DMS114 treated with DMSO at 0.1 percent for 48 hours (cell line): ENCODE measurements at regions not wholly inside any gene's neighbourhood (a gene's known extent, or its start where the extent isn't known, plus 50 kb on each side); places are given as distances from the start of the nearest gene placed in this dataset.

Experiments used
- DNase-seq: peaks from one replicate; lab custom pipeline; 2025; ENCODE audit not compliant: unreplicated experiment; lab: John Stamatoyannopoulos, UW

DNA sequence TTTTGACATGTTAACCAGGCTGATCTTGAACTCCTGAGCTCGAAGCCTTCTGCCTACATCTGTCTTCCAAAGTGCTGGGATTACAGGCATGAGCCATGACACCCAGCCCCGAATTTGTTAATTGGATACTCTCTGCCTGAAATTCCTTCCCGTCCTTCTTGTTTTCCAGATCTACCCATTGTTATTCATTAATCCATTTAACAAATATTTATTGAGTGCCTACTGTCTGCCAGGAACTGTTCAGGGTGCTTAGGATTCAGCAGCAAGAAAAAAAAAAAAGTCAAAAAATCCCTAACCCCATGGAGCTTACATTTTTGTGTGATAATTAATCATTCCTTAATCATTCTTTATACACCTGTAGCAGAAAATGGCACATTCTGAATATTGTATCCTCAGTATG is 206.8 kb upstream of the FOXD3 start:
- no peak for DNase-seq

DNA sequence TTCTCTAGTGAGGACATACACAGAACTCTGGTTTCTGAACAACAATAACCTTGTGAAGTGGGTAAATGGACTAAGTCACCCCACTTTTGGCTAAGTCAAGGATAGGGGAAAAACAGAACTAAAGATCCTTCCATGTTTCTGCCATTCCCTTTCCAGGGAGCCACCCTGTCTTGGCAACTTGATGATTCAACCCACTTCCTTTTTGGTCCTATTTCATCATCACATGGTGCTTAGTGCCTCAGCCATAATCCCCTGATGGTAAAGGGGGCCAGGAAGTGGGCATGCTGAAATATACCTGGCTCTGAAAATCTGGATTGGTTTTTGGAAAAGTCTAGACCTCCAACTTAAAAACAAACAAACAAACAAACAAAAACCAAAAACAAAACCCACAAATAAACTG is 206.4 kb upstream of the FOXD3 start:
- DNase-seq, result no peak

DNA sequence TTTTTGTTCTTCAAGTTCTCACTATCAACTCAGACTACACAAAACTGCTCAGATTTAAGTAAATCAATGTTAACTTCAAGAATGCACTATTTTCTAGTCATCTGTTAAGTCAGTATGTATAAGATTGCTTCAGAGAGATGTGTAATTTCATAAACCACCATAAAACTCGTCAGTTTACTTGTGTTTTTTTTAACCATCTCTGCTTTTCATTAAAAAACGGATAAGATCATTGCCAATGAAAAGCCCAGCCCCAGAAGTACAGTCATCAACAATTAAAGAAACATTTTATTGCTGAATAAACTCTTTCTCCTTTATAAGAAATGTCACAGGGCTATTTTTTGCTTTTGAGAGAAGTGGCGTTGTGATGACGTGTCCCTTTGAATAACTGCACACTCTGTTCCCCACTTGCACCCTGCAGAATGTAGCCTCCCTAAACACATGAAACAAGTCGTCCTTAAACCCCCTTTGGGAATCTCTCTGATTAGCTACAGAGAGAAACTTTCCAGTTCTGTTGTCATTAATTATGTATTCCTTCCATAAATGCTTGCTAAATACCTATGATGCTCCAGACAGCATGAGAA is 202.7 kb upstream of the FOXD3 start:
- no peak for DNase-seq

DNA sequence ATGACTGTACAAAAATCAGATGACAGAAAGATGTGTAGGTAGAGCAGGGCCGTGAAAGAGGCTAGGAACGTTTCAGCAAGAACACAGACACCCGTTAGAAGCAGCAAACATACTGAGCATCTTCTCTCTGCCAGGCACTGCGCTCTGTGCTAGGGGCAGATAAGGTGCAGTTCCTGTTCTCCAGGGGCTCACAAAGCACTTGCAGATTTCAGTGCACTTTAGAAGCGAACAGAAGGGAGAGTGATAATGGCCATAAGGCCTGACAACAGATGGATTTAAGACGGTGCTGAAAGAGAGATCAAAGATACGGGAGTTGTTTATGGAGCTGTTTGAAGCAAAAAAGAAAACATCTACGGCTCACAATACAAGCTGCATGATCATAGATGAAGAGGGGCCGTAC is 200.3 kb upstream of the FOXD3 start:
- no peak for DNase-seq

DNA sequence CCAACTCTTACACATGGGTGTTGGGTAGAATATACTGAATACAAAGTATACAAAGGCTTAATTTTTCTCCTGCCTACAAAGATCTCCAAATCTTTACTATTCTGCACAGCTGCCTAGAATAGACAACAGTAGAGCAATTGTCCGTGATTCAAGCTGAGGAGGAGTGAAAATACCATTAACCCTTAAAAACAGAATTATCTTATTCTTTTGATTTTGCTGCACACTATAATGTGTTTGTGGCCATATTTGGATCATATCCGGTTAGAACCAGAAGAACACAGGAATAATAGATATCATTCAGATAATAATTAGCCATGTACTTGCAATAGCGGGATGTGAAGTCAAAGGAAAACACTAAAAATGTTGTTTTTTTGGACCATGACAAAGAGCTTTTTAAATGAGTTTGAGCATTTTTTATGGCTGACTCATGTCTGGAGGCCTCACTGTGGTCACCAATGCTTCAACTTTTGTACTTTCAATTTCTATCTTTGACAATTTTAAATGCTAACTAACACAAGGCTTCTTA is 197.6 kb upstream of the FOXD3 start:
- DNase-seq, result no peak

DNA sequence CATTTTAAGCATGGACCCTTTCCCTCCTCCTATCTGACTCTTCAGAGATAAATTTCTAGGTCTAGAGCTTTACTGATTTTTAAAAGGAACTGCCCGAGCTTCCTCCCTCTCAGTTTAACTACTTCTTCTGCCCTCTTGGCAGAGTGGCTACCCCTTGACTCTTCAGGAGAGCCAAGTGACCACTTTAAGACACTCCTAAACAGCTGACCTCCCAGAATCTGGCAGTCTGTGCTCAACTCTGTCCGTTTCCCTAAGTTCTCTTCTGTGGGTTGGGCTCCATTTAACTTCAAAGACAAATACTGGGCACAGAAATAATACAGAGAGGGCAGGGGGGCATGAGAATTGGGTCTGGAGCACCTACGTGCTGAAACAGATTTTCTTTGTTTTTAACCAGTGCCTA is 196.3 kb upstream of the FOXD3 start:
- no peak for DNase-seq

DNA sequence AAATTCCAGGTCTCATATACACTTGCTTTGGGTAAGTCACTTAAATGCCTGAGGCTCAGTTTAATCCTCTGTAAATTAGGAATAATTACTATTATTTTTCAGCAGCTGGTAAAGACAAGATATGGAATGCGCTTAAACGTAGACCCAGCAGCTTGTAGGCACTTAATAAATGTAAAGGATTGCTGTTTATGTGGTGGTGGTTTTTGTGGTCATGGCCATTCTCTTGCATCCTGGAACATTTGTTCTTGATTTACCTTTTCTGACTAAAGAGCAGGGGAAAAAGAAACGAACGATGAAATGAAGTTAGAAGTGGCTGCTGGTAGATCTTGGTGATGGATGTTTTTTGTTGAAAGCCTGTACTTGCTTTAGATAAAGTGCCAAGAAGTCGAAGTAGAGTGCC is 195.0 kb upstream of the FOXD3 start:
- no peak for DNase-seq

DNA sequence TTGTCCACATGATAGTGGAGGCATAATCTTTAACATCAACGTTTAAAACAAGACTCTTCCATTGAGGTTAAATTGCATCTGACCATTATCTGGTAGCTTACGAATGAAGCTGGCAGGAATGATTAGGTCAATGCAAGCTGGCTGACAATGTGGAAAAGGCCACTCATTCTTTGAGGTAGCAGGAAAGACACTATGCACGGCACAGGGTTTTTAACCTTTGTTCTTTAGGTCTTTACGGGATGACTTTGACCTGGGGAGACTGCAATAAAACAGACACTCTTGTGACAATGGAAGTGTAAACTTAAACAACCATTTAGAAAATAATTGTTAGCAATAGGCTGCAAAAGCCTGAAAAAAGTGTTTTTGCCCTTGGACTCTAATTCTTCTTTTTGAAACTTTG is 193.8 kb upstream of the FOXD3 start:
- no peak for DNase-seq

DNA sequence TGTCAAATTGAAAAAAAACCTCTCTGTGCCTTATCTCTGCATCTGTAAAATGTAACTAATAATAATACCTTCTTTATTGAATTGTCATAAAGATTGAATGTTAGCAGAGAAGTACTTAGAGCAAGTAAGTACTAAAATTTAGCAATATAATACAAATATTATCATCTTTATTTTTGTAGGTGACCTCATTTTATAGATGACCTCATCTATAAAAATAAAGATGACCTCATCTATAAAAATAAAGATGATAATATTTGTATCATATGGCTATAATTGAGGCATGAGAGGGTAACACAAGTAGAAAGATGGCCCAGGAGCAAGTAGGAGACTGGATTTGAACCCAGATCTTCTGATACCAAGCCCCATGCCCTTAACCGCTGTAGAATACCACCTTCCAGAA is 193.2 kb upstream of the FOXD3 start:
- no peak for DNase-seq

DNA sequence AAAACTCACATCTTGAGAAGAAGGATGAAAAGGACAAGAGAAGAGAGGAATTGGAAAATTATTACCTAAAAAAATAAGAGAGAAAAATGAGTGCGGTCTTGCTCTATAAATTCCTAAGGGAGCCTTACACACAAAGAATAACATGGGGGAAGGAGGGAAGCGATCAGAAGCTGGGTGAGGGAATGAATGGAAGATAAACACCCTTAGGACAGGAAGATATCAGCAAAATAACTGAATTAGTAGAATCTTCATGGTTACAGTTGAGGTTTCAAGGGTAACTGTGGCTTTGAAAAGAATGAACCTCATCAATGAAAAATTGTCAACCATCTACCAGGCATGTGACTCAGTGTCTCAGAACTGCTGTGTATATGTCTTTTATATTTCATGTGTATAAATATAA is 192.5 kb upstream of the FOXD3 start:
- DNase-seq, result no peak

DNA sequence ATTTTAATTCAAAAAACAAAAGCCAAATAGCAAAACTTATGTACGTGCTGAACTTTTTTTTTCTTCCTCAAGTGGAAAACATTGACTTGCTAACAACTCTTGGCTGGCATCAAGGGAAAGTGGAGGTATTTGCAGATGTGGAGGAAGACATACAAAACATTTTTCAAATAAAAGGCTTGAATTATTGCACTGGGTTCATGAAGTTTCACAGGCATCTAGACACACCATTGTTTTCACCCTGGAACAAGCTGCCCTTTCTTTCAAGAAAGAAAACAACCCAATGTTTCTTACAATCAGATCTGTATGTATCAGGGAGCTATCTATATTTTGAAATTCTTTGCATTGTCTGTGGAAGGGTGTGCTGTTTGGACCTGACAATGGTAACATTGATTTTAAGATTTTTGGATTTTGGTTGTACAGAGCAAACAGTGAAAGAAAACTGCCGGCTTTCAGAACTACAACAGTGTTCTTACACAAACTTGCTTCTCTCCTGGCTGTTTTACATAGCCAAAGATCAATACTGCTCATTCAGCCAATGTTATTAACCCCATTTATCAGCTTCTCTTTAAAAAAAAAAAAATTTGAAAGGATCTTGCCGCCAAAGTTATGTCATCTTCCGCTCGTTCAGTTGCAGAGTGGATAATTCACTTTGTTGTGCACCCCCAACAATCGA is 187.7 kb upstream of the FOXD3 start:
- DNase-seq, result no peak

DNA sequence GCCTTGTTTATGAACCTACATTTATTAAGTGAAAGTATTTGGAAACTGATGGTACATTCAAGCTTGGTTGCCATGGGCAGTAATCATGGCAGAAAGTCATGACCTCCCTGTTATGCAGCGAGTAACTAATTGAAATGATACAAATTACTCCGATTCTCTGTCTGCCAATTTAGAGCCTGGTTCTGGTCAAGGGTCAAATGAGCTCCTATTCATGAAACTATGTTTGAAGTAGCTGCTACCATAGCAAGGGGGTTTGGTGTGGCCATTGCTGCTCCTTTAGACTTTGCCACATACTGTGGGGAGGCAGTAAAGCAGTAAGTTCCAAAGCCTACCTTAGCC is 187.2 kb upstream of the FOXD3 start:
- DNase-seq, result no peak

DNA sequence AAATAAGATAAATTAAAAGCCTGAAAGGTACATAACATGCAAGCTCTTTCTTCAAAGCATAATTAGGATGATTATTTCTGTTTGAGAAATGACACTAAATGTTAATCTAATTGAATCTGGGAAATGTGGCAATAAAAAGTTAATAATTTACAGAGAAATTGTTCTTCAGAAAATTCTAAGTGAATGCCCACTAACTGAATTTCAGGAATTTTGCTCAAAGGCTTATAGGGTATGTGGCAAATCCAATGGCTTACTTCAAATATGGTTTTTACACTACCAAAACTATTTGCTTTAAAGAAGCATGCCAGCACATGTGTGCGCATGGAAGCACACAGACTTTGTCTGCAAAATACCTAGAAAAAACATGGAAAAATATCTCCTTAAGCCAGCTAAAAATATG is 186.6 kb upstream of the FOXD3 start:
- no peak for DNase-seq

DNA sequence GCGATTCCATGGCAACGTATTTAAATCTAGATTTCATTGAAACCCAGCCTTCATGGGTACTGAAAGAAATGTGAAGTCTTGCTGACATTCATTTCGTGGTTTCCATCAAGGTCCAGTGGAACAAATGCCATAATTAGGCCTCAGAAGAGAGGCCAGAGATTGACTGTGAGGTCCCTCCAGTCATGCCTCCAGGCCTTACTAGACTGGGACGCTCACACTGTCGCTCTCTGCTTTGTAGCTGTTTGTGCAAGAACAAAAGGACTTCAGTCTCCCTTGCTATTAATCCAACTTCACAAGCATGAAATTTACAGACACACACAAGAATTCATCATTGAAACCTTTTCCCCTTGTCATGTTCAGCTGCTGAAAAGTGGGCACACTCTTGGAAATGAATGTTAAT is 180.4 kb upstream of the FOXD3 start:
- no peak for DNase-seq

DNA sequence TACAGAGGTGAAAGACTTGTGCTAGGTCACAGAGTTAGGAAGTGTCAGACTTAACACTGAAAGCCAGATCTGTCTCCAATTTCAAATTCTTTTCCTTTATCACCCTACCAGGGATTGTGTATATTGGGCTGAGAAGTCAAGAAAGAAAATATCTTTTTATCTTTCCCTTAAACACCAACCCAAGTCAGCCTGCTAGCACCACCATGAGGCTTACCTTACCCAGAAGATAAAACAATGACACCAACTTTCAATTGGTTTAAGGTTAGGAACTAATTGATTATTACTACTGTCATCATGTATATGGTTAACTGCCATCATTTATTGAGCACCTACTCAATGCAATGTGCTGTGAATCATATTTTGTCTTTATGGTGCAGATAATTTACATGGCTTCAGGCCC is 178.9 kb upstream of the FOXD3 start:
- no peak for DNase-seq

DNA sequence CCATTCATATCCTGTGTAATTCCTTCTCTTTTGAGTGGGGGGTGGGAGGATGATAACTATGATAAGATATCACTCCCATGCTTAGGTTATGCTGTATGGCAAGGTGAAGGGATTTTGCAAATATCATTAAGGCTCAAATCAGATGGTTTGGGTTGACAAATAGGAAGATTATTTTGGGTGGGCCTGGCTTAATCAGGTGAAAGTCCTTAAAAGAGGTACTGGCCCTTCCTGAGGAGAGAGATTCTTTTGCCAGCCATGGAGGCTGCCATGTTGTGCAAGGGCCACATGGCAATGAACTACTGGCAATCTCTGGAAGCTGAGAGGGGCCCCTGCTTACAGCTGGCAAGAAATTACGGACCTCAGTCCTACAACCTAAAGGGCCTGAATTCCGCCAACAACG is 174.6 kb upstream of the FOXD3 start:
- DNase-seq, result no peak

DNA sequence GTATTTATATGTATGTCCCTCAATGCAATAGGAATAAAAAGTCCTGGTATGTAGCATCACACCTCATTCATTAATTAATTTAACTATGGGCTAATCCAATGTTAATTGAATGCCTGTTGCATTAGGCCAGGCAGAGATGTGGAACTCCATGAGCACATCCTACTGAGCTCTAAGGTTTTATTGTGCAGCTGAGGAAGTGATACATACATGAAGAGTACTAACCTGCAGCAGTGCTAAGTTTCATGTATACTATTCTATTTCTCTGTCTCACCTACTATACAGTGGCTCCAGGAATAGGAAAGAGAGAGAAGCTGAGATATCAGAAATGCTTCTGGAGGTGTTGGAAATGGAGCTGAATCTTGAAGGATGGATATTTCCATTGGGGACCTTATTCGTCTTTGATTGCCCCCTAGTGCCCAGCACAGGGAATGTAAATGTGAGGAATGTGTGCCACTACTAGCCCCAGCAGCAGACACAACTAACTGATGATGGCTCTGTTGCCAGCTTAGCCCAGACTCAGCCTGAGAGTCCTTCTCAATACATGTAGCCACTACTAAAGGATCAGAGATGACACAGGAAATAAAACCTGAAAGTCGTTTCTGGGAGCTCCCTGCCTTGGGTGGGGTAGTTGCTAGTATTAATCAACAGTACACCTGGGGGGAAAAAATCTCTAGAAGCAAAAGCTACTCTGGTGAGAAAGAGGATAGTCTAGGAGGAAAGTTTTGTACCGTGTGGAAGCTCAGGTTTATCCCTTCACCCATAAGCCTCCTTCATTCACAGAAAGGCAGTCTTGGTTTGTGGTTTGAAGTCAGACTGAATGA is 173.3 kb upstream of the FOXD3 start:
- DNase-seq, result peak; percentile 42

DNA sequence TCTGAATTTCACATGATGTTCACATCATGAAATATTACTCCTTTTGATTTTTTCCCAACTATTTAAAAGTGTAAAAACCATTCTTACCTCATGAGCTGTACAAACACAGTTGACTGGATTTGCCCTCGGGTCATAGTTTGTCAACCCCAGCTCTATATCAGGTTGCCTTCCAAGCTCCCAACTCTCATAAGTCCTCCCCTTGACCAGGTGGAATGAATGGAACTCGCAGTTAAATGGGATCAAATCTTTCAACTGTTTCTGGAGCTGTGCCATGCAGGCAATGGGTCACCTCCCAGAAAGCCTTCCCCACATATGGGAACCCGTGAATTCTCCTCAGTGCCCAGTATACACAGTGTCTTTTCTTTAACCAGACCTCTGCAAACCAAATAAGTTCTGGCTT is 169.8 kb upstream of the FOXD3 start:
- DNase-seq, result no peak

DNA sequence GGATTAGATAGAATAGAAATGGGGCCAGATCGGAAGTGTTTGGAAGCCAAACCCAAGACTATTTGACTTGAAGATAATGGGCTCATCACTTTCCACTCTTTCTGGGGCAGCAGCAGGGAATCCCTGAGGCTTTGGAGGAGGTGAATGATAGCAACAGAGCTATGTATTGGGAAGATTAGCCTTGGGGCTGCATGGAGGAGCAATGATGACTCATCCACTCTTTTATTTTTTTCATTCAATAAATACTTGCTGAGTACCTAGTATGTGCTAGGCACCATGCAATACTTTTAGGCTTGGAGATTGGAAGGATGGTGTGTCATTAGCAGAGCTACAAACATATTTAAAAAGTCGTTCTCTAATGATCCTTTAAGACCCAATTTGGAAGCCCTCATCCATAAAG is 166.9 kb upstream of the FOXD3 start:
- no peak for DNase-seq

DNA sequence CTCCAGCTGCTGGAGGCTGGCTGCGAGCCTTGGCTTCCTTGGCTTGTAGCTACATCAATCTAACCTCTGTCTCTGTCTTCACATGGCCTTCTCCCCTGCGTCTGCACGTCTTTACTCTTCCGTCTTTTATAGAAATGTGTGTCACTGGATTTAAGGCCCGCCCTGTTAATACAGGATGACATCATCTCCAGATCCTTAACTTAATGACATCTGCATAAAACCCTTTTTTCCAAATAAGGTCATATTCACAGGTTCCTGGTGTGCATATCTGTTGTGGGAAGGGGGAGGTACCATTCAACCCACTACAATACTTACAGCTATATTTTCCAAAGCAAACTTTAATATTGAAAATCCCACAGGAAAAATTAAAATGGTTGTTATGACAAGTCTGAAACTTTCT is 165.3 kb upstream of the FOXD3 start:
- DNase-seq, result no peak

DNA sequence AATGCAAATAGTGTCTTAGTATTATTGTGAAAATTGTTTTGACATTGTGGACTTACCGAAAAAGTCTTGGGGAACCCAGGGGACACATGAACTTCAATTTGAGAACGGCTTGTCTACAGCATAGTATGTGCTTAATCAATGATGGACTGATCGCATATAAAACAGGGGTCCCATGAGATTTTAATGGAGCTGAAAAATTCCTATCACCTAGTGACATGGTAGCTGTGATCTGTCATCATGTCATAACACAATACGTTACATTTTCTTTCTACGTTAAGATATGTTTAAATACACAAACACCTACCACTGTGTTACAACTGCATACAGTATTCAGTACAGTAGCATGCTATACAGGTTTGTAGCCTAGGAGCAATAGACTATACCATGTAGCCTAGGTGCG is 153.3 kb upstream of the FOXD3 start:
- no peak for DNase-seq

DNA sequence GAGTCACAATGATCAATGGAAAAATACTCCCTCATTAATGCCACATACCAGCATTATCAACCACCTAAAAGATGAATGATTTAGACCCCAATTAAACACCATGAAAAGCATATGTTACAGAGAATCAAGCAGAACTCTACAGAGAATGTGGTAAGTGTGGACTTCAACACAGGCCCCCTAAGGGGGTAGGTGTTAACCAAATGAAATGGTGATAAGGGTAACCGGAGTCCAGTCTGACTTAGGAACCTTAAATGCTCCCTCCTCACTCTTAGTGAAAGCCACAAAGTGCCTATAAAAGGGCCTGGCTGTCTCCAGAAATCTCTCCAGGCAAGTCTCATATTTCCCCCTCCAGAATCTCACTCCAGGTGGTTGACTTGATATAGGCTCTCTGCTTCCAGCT is 149.2 kb upstream of the FOXD3 start:
- DNase-seq, result no peak
